Fibroblast of skin of right quadriceps (primary cell): ENCODE measurements at regions not wholly inside any gene's neighbourhood (a gene's known extent, or its start where the extent isn't known, plus 50 kb on each side); places are given as distances from the start of the nearest gene placed in this dataset.
A peak's percentile ranks its signal among the peaks of the same experiment; 100 is the strongest.

ENCODE experiments used
- DNase-seq: peaks from one replicate; pipeline ENCODE4 v3.0.0-alpha.2; 2013

DNA sequence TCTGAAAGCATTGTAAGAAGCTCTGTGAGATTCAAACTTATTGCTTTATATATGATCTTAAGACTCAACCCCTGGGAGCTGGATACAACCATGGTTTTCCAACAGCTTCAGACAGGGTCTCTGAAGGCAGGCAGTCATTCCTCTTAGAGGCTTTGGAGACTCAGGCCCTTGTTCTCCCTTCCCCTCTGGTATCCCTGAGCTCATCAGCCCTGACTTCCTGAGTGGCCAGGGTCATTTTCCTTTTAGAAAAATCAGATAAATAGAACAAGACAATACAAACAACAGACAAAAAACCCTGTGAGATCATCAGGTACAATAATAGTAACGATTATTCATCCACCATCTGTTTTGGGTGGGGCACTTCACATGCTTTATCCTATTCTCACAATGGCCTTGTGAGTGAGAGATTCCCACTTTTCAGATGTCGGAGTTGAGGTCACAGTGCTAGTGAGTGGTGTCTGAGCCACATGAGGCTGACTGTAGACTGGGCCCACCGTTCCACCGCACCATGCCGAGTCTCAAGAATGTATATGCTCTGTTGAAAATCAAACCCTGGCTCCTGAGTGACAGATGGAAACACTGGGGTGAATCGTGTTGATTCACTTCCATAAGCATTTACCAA is 144.2 kb downstream of the CXCL12 start:
- DNase-seq, result peak; percentile 9

DNA sequence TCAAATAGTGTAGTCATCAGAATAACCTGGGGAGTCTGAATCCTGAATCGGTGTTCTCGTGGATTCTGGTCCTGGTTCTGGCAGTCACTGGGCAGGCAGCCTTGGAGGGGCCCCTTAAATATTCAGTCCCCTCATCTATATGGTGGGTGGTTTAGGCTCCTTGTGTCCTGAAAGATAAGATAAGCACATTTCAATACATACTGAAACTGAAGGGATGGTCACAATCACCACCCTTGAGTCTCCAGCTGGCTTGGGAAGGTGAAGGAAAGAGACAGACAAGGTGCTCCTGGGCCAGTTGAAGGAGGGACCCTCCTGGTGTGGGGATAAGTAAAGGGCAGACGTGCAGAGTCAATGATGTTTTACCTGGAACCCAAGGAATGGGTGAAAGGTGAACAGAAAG is 146.7 kb downstream of the CXCL12 start:
- no peak for DNase-seq

DNA sequence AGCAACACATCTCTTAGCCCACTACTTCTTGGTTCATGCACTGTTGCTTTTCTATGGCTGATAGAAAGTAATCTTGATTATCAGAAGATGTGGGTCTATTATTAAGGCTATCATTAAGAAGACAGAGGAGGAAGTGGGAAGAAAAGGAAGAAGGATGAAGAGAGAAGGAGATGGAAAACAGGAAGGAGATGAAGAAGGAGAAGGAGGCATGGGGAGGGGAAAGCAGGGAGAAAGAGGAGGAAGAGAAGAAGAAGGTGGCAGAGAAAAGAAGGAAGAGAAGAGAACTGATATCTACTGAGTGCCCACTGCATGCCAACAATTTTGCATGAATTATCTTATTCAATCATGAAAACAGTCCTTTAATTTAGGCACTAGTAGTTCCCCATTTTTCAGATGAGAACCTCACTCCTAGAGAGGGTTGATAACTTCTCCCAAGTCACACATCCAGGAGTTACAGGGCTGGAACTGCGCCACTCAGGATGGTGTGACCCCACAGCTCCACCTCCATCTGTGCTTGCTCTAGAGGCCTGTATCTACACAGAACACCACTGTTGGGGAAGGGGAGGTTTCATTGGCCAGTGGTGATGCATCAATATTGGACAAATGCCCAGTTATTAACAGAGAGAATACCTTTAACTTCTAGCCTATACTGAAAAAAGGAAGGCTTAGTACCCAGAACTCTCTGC is 147.4 kb downstream of the CXCL12 start:
- peak; percentile 23 for DNase-seq

DNA sequence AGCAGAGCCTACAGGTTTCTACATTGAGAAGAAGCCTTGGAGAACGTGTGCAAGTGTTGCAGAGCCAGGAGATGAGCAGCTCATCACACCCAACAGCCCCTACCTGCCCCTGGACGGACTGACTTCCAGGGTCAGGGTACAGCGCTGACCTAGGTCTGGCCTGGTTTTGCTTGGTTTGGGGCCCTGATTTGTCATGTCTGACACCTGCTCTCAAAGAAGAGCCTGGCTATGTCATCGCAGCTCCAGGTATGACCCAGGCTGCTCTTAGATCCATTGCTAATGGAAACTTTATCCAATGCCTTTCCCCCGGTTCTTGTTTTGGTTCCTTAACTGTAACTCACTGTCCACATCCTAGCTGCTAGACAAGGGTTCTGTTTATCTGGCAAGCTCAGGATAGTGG is 149.5 kb downstream of the CXCL12 start:
- DNase-seq, result no peak

DNA sequence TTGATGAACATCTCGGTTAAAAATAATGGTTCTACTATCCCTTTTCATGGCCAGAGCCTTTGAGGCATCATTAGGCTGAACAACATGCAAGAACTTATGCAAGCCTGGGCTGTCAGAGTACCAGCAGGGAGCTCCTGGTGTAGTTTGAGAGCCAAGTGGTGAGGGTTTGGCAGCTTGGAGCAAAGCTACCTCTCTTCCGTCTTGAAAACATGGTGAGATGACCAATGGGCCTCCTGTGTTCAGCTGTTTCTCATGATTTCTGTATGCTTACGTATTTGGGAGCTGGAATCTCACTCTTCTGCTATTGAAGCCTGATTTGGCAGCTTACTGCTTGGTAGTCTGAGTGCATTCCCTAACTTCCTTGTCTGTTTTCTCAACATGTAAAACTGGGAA is 150.4 kb downstream of the CXCL12 start:
- peak; percentile 5 for DNase-seq

DNA sequence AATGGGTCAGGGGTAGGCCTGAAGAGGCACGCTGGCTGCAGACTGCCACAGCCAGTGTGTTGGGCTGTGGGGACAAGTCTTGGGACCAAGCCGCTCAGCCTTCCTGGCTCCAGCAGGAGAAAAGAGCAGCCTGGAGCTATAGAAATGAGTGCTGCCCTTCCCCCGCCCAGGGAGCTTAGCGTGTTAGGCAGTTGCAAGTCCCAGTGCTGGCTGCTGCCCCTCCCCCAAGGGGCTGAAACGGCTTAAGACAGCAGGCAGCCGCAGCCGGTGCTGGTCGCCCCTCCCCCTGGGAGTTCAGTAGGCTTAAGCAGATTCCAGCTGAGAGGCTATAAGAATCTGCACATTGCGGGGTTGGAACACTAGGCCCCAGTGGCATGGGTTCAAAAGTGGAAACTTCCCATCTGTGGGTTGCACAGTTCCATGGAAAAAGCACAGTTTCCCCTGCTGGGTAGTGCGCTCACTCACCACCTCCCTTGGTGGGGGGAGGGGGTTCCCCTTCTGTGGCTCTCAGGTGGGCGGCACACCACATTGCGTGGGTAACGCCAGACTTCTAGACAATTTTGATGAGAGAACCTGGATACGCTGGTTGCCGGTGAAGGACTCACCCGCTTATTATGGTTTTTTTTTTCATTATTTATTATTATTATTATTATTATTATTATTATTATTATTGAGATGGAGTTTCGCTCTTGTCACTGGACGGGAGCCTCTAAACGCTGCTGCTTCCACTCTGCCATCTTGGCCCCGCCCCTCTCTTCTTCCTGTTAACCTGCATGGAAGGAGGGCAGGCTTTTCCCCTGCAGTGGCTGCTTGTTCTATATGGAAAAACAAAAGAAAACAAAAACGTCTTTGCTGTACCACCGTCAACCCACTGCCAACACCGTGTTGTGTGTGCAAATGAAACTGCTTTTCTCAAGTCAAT is 151.1 kb downstream of the CXCL12 start:
- peak; percentile 87 for DNase-seq

DNA sequence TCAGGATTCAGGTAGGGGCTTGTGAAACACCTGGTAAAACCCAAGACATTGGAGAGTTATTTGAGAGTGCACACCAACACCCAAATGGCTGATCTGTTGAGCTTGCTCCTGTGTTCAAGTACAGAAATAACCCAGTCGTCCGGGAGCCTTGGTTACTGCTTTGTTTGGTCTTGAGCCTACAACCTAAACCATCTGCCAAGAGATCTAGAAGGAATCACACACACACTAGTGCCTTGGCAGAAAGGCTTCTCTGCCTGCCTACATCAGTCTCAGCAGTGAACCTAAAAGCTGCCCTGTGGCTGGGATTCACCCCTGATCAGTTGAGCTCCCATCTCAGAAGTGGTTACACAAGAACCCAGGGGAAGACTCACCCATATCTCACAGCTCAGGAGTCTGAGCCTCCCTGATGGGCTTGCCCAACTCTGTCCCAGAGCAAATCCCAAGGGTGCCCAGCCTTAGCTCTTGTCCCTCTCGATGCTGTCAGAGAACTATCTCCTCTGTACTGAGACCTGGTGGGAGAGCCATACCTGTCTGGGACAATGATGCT is 167.6 kb downstream of the CXCL12 start:
- DNase-seq, result no peak

DNA sequence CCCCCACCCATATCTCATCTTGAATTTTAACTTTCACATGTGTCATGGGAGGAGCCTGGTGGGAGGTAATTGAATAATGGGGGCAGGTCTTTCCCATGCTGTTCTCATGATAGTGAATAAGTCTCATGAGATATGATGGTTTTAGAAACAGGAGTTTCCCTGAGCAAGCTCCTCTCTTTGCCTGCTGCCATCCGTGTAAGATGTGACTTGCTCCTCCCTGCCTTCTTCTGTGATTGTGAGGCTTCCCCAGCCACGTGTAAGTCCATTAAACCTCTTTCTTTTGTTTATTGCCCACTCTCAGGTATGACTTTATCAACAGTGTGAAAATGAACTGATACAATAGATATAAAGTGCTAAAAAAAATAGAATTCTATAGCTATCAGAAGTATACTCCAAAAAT is 168.8 kb downstream of the CXCL12 start:
- DNase-seq, result no peak

DNA sequence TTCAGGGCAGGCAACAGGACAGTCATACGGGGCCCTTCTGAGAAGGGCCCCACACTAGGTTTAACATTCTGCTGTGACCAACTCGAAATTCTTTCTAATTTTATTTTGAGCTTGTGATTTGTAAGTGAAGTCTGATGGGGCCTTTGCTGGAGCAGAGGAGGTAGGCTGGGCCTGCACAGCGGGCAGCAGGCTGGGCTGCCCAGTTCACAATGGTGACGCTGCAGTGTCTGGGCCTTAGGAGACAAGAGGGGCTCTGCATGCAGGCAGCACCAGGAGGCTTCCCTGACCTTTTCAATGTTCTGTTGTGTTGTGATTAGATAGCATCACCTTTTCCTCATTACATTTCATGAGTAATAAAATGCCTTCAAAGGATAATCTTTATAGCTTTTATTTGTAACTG is 175.1 kb downstream of the CXCL12 start:
- DNase-seq, result no peak

DNA sequence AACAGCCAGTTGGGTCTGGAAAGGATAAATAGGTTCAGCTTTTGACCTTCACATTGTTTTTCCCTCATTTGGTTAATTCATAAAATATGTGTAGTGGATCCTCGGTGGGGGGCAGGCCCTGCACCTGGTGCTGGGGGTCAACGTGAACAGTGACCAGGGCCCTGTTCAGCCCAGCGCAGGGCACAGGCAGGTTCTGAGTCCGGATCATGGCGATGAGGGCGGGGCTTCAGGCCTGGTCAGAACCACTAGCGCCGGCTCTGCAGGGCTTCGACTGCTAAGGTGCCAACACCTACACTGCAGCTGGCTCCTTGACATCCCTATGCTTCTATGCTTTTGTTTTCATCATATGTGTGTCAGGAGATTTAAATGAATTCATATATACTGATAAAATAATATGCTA is 177.7 kb downstream of the CXCL12 start:
- DNase-seq, result no peak

DNA sequence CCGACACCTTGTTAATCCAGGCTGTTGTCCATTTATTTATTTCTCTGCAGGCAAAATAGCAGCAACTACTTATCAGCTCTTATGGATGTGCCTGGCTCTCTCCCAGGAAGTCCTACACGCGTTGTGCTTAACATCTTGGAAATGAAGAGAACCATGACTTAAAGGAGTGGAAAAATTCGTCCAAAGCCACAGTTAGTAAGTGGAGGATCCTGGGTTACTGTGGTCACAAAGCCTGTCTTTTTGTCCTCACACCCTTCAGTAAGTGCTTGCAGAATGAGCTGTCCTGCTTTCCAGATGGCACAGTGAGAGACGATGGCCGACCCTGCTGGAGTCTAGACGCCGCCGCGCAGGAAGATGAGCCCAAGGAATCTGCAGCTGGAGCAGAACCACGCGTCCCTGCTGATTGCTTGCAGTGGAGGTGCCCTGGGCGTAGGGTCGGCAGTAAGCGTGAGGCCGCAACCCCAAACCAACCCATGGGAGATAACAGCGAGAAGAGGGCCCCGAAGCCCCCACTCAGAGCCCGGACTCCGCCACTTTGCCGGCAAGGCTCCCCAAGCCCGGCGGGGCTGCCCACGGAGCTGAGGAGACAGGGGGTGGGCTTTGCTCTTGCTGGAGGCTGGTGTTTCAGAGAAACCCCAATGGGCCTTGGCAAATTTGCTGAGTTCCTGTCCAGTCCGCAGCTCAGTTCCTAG is 178.6 kb downstream of the CXCL12 start:
- DNase-seq, result peak; percentile 36

DNA sequence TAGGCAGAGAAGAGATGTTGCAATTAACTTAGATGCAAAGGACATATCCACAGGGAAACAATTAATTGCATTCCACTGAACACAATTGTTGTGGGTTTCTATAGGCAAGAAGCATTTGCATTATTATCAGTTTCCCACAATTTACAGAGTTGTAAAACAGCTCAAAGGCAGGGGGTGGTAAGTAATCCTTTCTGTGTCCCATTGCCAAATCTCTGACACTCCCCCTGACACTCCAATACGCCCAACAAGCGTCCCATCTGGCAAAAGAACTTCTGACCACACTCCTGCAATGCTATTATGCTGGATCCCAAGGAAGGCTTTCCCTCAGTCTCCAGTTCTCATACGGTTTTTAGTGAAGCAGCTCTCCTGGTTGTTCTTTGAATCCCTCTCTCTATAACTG is 179.8 kb downstream of the CXCL12 start:
- DNase-seq, result peak; percentile 35

DNA sequence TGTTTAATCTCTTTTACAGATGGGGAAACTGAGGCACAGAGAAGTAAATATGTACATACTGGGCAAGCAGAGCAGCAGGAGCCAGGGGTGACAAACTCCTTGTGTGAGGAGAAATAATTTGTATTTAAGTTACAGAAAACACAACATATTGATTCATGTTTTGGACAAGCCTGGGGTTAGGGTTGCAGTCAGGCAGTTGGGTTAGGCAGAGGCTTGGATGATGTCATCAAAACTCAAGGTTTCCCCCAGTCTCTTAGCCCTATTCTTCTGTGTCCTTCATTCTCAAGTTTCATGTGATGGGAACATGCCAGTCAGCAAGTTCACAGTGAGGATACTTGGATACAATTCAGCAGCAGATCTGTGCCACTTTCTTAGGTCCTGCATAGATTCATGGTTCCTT is 181.4 kb downstream of the CXCL12 start:
- no peak for DNase-seq

DNA sequence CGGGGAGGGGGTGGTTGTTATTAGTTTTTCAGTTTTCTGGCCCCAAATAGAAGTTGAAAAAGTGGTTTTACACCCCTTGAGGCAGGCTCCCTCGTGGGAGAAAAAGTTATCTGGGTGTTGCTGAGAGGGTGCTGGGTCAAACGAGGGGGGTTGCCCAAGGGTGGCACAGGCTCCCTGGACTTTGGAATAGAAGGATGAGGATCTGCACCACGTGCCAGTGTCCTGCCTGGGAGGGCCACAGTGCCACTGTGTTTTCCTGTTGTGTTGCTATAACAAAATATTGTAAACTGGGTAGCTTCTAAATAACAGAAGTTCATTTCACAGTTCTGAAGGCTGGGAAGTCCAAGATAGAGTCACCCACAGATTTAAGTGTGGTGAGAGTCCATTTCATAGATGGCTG is 181.9 kb downstream of the CXCL12 start:
- DNase-seq, result no peak

DNA sequence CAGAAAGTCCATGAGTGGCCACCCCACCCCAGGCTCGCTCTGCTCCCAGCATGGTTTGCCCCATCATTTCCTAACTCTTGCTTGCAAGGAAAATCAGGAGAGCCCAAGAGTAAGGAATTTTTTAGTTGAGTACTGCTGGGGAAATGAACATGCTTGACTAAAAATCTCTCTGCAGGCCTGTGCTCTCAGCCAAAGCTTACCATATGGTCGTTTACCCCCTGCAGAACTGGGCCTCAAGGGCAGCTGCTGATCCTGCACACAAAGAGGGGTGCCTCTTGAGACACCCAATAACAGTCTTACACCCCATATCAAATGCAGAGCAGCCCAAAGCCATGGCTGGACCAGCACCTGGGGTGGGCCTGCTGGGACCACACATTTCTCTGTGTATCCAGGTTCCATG is 183.2 kb downstream of the CXCL12 start:
- no peak for DNase-seq

DNA sequence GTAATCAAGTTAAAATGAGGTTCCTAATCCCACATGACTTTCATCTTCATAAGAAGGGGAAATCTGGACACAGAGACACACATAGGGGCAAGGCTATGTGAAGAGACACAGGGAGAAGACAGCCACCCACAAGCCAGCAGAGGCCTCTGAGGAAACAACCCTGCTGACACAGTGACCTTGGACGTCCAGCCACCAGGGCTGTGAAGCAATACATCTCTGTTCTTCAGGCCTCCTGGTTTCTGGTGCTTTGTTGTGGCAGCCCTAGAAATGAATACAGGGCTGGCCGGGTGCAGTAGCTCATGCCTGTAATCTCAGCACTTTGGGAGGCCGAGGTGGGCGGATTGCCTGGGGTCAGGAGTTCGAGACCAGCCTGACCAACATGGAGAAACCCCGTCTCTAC is 183.9 kb downstream of the CXCL12 start:
- no peak for DNase-seq

DNA sequence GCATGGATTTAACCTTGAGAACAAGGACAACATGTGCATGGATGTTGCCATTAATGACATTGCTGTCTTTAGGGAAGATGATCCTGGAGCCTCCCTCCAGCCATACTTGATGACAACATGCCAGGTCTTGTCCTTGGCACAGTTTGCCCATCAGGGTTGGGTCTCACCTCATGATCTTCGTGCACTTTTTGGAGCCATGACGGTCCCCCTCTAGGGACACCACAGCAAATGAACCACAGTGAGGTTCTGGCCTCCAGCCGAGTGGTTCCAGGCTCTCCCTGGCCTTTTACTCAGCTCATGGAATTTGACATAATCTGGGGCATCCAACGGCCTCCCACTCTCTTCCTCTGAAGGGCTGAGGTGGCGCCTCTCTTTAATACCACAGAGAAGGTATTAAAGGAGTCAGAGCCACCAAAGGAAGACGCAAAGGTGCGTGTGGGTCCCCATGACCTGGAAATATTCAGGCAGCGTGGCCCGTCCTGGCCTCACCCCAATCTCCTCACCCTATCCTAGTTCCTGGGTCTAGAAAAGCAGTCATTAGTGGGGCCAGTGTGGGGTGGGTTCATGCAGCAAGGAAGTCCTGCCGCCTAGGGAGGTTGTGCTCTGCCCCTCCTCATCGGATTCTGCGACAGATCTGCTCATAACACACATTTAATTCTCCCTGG is 184.8 kb downstream of the CXCL12 start:
- no peak for DNase-seq

DNA sequence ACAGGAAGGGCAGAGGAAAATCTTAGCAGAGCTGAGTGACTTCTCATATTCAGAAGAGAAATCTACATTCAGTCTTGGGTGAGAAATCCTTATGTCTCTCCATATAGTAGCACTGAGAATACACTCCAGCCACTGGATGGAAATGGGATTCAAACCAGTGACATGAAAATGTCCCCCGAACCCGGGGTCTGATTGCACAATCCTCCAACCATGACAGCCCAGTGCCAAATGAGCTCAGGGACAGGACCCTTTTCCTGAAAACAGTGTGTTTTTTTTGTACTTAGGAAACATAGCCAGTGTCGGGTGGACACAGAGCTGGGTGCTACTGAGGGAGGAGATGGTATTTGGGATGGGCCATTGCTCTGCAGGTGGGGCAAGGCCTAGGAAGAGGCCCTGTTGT is 185.6 kb downstream of the CXCL12 start:
- DNase-seq, result no peak

DNA sequence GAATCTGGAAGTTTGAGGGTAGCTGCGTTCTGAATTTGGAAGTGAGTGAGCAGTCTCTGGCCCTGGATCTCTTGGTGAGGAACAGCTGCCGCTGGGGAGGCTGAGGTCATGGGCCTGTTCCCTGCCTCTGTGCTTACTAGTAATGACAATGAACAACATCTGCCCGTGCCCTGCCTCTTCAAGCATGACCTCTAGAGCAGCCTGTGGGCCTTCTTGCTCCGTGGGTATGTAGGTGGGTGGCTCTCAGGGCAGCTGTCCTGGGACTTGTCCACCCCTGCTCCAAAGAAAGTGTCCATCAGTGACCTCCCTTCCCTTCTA is 186.2 kb downstream of the CXCL12 start:
- no peak for DNase-seq

DNA sequence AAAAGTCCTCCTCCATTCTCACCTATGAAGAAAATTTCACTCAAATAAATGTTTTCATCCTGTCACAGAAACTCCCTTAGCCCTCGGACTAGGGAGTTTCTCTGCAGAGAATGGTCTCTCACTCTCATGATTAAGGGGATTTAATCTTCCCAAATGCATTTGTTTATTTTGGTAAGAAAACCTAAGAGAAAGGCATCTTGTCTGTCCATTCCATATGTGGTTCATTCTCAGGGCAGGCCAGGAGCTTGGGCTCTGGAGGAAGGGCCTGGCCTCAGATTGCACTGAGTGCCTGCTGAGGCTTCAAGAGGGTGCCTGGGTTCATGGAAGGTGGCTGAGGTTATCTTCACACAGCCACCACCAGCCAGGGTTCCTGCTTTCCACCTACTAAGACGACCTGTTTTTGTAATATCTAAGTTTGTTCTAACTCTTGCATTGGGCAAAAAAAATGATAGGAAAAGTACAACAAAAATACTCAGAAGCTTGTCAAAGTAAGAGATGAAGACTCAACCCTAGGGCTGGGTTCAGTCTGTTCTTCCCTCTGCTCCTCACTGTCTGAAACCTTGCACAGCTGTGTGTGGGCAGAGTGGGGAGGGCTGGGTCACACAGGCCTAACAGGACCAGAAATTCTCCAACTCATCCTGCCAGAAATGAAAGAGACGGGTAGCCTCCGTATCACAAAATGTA is 186.7 kb downstream of the CXCL12 start:
- DNase-seq, result no peak

DNA sequence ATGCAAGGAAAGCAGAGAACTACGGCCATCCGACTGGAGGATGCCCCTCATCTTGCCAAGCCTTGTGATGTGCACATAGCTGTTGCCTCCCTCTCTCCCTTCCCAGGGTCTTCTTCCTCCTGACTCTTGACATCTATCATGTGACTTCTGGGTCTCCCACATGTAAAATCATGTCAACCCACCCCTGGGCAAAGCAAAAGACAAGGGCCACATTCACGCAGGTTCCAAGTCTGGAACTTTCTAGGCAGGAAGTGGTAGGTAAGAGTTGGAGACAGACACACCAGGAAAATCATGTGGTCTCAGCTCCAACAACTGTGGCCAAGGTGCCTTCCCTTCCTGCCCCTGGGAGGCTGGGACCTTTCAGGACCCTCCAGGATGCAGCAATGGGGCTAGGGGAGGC is 187.3 kb downstream of the CXCL12 start:
- DNase-seq, result no peak

DNA sequence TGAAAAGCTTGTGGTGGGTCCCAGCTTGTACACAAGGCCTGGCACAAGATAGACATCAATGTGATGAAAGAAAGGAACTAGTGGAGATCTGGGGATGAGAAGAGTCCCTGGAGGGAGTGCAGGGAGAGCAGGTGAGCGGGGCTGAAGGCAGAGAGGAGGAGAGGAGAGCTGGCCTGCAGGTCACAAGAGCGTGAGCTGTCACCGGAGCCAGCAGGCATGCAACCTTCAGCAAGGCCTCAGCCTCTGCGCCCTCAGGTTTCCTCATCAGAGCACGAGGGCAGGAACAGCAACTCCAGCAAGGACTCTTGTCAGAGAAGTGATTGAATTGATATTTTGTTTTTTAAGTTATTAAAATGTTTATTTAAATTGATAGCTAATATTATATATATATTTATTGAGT is 188.6 kb downstream of the CXCL12 start:
- DNase-seq, result no peak
